ENCODE measurements at regions not wholly inside any gene's neighbourhood (a gene's known extent, or its start where the extent isn't known, plus 50 kb on each side); places are given as distances from the start of the nearest gene placed in this dataset.

GRCh38 chr21:34235514-34235913, 128.3 kb upstream of the KCNE2 start:
- Histone ChIP-seq H4K20me1 (replicated peaks in 1 of 2; ENCODE audit: control insufficient read depth in 1 of 2, insufficient read depth in 2 of 2, low read length in 2 of 2) (no peaks in the 10 kb centered on the region), H2BK12ac (ENCODE audit: low read depth, low read length) (no peak overlapping the region), H3K56ac (replicated peaks; ENCODE audit: insufficient read length, low read depth, low read length) (no peak overlapping the region), H2BK5ac (ENCODE audit: low read depth, low read length) (no peak overlapping the region), H3K14ac (ENCODE audit: insufficient read length) (no peak overlapping the region), H2BK20ac (ENCODE audit: low read length) (no peak overlapping the region), H2AFZ (ENCODE audit: low read length) (no peak overlapping the region), H3K79me2 (ENCODE audit: control insufficient read depth in 1 of 2, insufficient read depth in 2 of 2, low read length in 2 of 2) (no peaks in the 10 kb centered on the region), H4K91ac (replicated peaks; ENCODE audit: insufficient read length, low read length) (no peak overlapping the region), H3K4me1 (replicated peaks in 1 of 4; ENCODE audit: control insufficient read depth in 3 of 4, insufficient read depth in 4 of 4, low read length in 3 of 4) (peaks cover 0 to 3% (median 0%) of the 10 kb centered on the region in 4 experiments; a peak in 1 of 7 replicates), H3K18ac (ENCODE audit: extremely low read depth, low read length) (no peak overlapping the region), H4K8ac (ENCODE audit: extremely low read depth, insufficient read depth, low read length) (no peak overlapping the region), H2BK15ac (ENCODE audit: low read length) (no peak overlapping the region), H4K5ac (ENCODE audit: insufficient read length, low read depth, low read length) (no peak overlapping the region), H3K4ac (replicated peaks; ENCODE audit: insufficient read length, low read depth, low read length) (no peak overlapping the region), H2BK120ac (replicated peaks; ENCODE audit: low read depth, low read length) (no peak overlapping the region), H3K27me3 (replicated peaks in 1 of 4; ENCODE audit: control insufficient read depth in 3 of 4, extremely low read depth in 1 of 4, insufficient read depth in 3 of 4, low read length in 3 of 4) (no peaks in the 10 kb centered on the region), H3K23me2 (ENCODE audit: low read depth, low read length) (no peaks in the 10 kb centered on the region), H2AK5ac (ENCODE audit: low read depth, low read length) (no peak overlapping the region), H3K36me3 (ENCODE audit: control insufficient read depth in 2 of 4, insufficient read depth in 4 of 4, low read length in 3 of 4) (no peaks in the 10 kb centered on the region), H3K27ac (ENCODE audit: low read depth, low read length) (no peak overlapping the region), H3K4me2 (ENCODE audit: insufficient read depth in 1 of 2, low read depth in 2 of 2, low read length in 2 of 2) (no peak overlapping the region), H3K79me1 (ENCODE audit: low read depth, low read length) (no peaks in the 10 kb centered on the region), H3K9ac (replicated peaks in 1 of 4; ENCODE audit: extremely low read depth in 1 of 4, low read depth in 3 of 4, low read length in 3 of 4) (no peak overlapping the region), H3K9me3 (ENCODE audit: insufficient read depth in 2 of 2, low read depth in 1 of 2, low read length in 1 of 2) (no peaks in the 10 kb centered on the region; a peak in 1 of 4 replicates), H3K4me3 (ENCODE audit: extremely low read depth in 1 of 4, insufficient read depth in 2 of 4, low read depth in 3 of 4, low read length in 4 of 4) (no peak overlapping the region), H3K23ac (ENCODE audit: insufficient read length) (no peak overlapping the region)
- TF ChIP-seq CTBP2 (IDR thresholded peaks at IDR 0.05; ENCODE audit: borderline replicate concordance, insufficient read depth, insufficient read length, low read length) (no peak), RFX5 (IDR thresholded peaks at IDR 0.05; ENCODE audit: borderline replicate concordance, low read depth, low read length) (no peak)
- FAIRE-seq (no peak), DNase-seq (ENCODE audit: low read depth in 1 of 2, low spot score in 2 of 2) (no peak)
- 77% methylated on average over 1 of the region's 1 CpG; no CpG with 5 or more reads in 1 of the 2 experiments for WGBS, 2 experiments (ENCODE audit: extremely low coverage in 1 of 2, insufficient coverage in 1 of 2, insufficient read length in 1 of 2, insufficient replicate concordance in 2 of 2, low coverage in 1 of 2, low lambda C conversion rate in 2 of 2, missing lambda C conversion rate in 1 of 2)
- ChIA-PET POLR2A (ENCODE audit: partially characterized antibody) (interaction anchor here (1.1 to 1.2 kb wide), 2 partner anchors 10 to 162 kb away, joined by 3 to 4 read pairs; partner anchors contain the start of genes MRPS6 and SLC5A3), CTCF (ENCODE audit: partially characterized antibody) (interaction anchor here (1.0 to 2.1 kb wide), 7 partner anchors 10 to 323 kb away, joined by 3 to 7 read pairs (median 4); no protein-coding TSS in a partner anchor)

Data from H1 (cell line).